Choroid plexus epithelial cell (primary cell): ENCODE measurements at regions not wholly inside any gene's neighbourhood (a gene's known extent, or its start where the extent isn't known, plus 50 kb on each side); places are given as distances from the start of the nearest gene placed in this dataset.

Experiments
- DNase-seq: peaks from one replicate; pipeline ENCODE4 v3.0.0-alpha.2; 2010; ENCODE audit warnings: low read depth
- H3K4me3 ChIP-seq: 2 replicates; pipeline ENCODE4 v1.5.1; 2011; ENCODE audit warnings: low read depth, mild to moderate bottlenecking, control low read depth, low read length, moderate library complexity
- CTCF ChIP-seq: conservative IDR thresholded peaks from 2 replicates; pipeline ENCODE4 v1.5.1; 2011; ENCODE audit warnings: low read depth, mild to moderate bottlenecking, control low read depth, inconsistent platforms, low read length, moderate library complexity

DNA sequence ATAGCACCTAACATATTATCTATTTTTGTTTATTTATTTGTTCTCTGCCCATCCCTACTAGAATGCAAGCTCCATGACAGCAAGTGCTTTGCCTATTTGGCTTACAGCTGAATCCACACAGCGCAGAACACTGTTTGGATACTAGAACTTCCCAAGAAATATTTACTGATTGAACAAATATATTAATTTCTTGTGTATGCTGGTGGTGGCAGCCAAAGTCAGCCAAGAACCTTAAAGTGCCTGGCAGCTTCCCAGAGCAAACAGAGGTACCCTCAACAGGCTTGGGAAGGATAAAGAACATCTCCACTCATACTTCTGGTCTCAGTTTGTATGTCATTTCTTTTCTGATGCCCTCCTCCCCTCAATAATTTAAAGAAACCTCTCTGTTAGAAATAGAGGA lies 111.8 kb upstream of the SLC25A36 start:
- H3K4me3 ChIP-seq = no peak overlapping the region
- TF ChIP-seq CTCF = no peak
- no peak for DNase-seq

- no peak for TF ChIP-seq CTCF
- DNase-seq = no peak
- no peak overlapping the region for H3K4me3 ChIP-seq
These were observed 111.2 kb upstream of the SLC25A36 start for GRCh38 chr3:140830391-140830790.

GRCh38 chr3:140832883-140833282 lies 108.8 kb upstream of the SLC25A36 start:
- H3K4me3 ChIP-seq = no peak overlapping the region
- TF ChIP-seq CTCF = no peak
- no peak for DNase-seq

DNA sequence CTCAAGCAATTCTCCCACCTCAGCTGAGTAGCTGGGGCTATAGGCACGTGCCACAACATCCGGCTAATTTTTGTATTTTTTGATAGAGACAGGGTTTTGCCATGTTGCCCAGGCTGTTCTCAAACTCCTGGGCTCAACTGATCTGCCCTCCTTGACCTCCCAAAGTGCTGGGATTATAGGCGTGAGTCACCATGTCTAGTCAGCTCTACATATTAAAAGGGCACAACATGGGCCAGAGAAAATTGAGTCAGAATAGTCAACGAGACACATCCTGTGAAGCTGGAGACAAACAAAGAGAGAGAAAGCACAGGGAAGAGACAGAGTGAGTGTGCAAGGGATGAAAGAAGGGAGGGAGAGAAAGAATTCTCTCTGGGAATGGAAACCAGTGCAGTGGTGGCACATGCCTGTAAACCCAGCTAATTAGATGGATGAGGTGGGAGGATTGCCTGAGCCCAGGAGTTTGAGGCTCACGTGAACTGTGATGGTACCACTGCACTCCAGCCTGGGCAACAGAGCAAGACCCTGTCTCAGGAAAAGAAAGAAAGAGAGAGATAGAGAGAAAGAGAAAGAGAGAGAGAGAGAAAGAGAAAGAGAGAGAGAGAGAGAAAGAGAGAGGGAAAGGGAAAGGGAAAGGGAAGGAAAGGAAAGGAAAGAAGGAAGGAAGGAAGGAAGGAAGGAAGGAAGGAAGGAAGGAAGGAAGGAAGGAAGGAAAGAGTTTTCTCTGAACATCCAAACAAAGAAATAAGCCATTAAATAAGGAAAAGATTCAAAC lies 107.2 kb upstream of the SLC25A36 start:
- TF ChIP-seq CTCF = no peak
- DNase-seq = no peak
- H3K4me3 ChIP-seq = no peak overlapping the region

- no peak for TF ChIP-seq CTCF
- DNase-seq = no peak
- H3K4me3 ChIP-seq = no peak overlapping the region
These were observed 98.5 kb upstream of the SLC25A36 start for GRCh38 chr3:140842984-140843649.

- H3K4me3 ChIP-seq = no peak overlapping the region
- no peak for DNase-seq
- no peak for TF ChIP-seq CTCF
These were observed 98.0 kb upstream of the SLC25A36 start for GRCh38 chr3:140843656-140844055.

- TF ChIP-seq CTCF = no peak
- no peak for DNase-seq
- H3K4me3 ChIP-seq = no peak overlapping the region
These were observed 97.6 kb upstream of the SLC25A36 start for GRCh38 chr3:140844072-140844471.
